Hepatocyte (in vitro differentiated cells): ENCODE measurements at regions not wholly inside any gene's neighbourhood (a gene's known extent, or its start where the extent isn't known, plus 50 kb on each side); places are given as distances from the start of the nearest gene placed in this dataset.

Source experiments
- CTCF ChIP-seq: fragments of 200-600 bp; sonication (generic); IDR thresholded peaks from 2 replicates; pipeline ENCODE4 v1.5.1; 2016; ENCODE audit warnings: antibody characterized with exemption, mild to moderate bottlenecking; ENCODE audit not compliant: poor library complexity
- EZH2 ChIP-seq: fragments of 200-600 bp; sonication (generic); IDR thresholded peaks from 2 replicates; pipeline ENCODE4 v1.6.1; 2016; ENCODE audit warnings: antibody characterized with exemption, mild to moderate bottlenecking, borderline replicate concordance
- EZH2phosphoT487 ChIP-seq: fragments of 200-600 bp; sonication (generic); IDR thresholded peaks from one replicate; pipeline ENCODE4 v1.6.1; 2018; ENCODE audit warnings: antibody characterized with exemption, mild to moderate bottlenecking, low read depth, moderate library complexity; ENCODE audit not compliant: unreplicated experiment, severe bottlenecking

GRCh38 chr1:98260412-98260811 lies 339.6 kb upstream of the DPYD start:
- TF ChIP-seq CTCF (no peak), EZH2phosphoT487 (no peak), EZH2 (no peak)
